CD4-positive, alpha-beta T cell treated with Interleukin-15 for 4 hours (primary cell): ENCODE measurements at regions not wholly inside any gene's neighbourhood (a gene's known extent, or its start where the extent isn't known, plus 50 kb on each side); places are given as distances from the start of the nearest gene placed in this dataset.
"Not testable (repeated sequence)": the region's sequence is repeated elsewhere in the genome, so short reads cannot be mapped to it uniquely, and the experiment has no call there.

Experiments
- DNase-seq: peaks from one replicate; pipeline ENCODE4 v3.0.0-alpha.2; 2020; ENCODE audit warnings: low spot score

GRCh38 chr5:174522480-174523260 is 201.7 kb upstream of the MSX2 start:
- no peak for DNase-seq

GRCh38 chr5:174523311-174524071 is 200.9 kb upstream of the MSX2 start:
- DNase-seq = no peak

- no peak for DNase-seq
Observed at GRCh38 chr5:174524351-174524750, 200.0 kb upstream of the MSX2 start.

- no peak for DNase-seq
Observed at GRCh38 chr5:174526177-174526576, 198.2 kb upstream of the MSX2 start.

GRCh38 chr5:174527916-174528540 is 196.4 kb upstream of the MSX2 start:
- no peak for DNase-seq

GRCh38 chr5:174528821-174529544 is 195.4 kb upstream of the MSX2 start:
- no peak for DNase-seq

GRCh38 chr5:174529925-174530681 is 194.3 kb upstream of the MSX2 start:
- DNase-seq = no peak

- no peak for DNase-seq
Observed at GRCh38 chr5:174531782-174532191, 192.6 kb upstream of the MSX2 start.

GRCh38 chr5:174532455-174533453 is 191.6 kb upstream of the MSX2 start:
- no peak for DNase-seq

- DNase-seq = no peak
Observed at GRCh38 chr5:174533751-174534241, 190.6 kb upstream of the MSX2 start.

GRCh38 chr5:174535669-174536068 is 188.7 kb upstream of the MSX2 start:
- no peak for DNase-seq

- DNase-seq = not testable (repeated sequence)
Observed at GRCh38 chr5:174539823-174540222, 184.6 kb upstream of the MSX2 start.

- no peak for DNase-seq
Observed at GRCh38 chr5:174542037-174542436, 182.3 kb upstream of the MSX2 start.

- DNase-seq = no peak
Observed at GRCh38 chr5:174542471-174542870, 181.9 kb upstream of the MSX2 start.

- DNase-seq = no peak
Observed at GRCh38 chr5:174545926-174546325, 178.5 kb upstream of the MSX2 start.

GRCh38 chr5:174547814-174548213 is 176.6 kb upstream of the MSX2 start:
- no peak for DNase-seq

GRCh38 chr5:174549254-174549653 is 175.1 kb upstream of the MSX2 start:
- no peak for DNase-seq

- no peak for DNase-seq
Observed at GRCh38 chr5:174550026-174550425, 174.4 kb upstream of the MSX2 start.

- no peak for DNase-seq
Observed at GRCh38 chr5:174552428-174552827, 172.0 kb upstream of the MSX2 start.

GRCh38 chr5:174553556-174553955 is 170.8 kb upstream of the MSX2 start:
- DNase-seq = no peak
